Stimulated activated CD4-positive, alpha-beta T cell treated with anti-CD3 and anti-CD28 coated beads, Interleukin-4, amount 100 ng/mL, for 1 hour (primary cell): ENCODE measurements at regions not wholly inside any gene's neighbourhood (a gene's known extent, or its start where the extent isn't known, plus 50 kb on each side); places are given as distances from the start of the nearest gene placed in this dataset.
"Not testable (repeated sequence)": the region's sequence is repeated elsewhere in the genome, so short reads cannot be mapped to it uniquely, and the experiment has no call there.

Experiments
- DNase-seq: peaks from one replicate; pipeline ENCODE4 v3.0.0-alpha.2; 2020

GRCh38 chr14:104306450-104307040 lies 168.2 kb downstream of the KIF26A start:
- DNase-seq, result no peak

DNA sequence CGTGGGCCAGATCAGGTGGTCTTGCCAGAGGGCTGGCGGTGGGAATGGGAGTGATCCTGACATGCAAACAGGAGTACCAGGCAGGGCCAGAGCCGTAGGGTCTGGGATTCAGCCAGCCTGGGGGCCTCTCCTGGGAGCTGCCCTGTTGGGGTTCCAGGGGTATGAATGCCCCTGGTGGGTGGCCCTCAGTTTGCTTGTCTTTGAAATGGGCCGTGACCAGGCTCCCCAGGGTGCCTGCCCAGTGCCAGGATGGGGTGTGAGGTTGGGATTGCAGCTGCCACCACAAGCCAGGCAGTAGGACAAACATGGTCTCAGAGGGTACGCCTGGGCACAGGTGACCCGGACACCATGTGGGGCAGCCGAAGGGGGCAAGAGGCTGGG lies 168.8 kb downstream of the KIF26A start:
- DNase-seq, result no peak

GRCh38 chr14:104307627-104308401 lies 169.4 kb downstream of the KIF26A start:
- no peak for DNase-seq

DNA sequence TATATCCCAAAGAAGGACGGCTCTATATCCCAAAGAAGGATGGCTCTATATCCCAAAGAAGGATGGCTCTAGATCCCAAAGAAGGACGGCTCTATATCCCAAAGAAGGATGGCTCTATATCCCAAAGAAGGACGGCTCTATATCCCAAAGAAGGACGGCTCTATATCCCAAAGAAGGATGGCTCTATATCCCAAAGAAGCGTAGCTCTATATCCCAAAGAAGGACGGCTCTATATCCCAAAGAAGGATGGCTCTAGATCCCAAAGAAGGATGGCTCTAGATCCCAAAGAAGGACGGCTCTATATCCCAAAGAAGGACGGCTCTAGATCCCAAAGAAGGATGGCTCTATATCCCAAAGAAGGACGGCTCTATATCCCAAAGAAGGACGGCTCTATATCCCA lies 170.1 kb downstream of the KIF26A start:
- not testable (repeated sequence) for DNase-seq

DNA sequence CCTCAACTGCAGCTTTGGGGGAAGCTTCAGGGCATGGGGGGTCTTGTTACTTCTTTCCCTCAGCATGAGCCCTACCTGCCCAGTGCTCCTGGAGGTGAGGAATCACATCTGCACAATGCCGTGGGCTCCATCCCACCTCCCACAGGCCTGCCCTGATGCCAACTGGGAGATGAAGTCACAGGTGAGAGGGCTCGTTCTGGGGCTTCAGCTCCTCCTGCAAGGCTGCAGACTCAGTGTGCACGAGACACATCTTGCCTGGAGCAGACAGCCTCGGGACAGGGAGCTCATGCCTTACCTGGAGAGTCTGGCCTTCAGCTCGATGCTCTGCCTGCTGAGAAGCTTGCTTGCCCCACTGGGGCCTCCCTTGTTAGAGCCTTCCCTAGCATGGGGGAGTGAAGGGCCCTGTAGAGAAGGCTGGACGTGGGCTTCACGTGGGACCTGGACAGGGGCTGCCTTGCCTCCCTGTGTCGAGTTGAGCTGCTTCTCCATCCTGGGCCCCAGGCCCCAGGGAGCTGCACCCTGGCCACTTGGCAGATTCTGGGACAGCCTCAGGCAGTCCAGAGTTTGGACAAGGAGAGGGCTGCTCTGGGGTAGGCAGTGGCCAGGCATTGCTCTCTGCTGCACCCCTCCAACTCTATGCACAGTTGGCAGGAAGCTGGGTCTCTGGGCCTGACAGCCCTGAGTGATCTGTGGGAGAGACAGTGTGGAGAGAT lies 171.4 kb downstream of the KIF26A start:
- no peak for DNase-seq

DNA sequence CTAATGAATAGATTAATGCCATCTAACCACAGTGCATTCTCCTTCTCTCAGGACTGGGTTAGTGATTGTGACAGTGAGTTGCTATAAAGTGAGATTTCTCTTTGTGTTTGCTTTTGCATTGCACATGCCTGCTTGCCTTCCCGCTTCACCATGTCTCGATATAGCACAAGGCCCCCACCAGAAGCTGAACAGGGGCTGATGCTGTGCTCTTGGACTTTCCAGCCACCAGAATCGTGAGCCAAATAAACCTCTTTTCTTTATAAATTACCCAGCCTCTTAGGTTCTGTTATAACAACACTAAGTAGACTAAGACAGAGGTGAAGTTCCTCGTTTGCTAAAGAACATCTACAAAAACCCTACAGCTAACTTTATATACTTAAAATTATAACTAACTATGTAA lies 173.0 kb downstream of the KIF26A start:
- DNase-seq, result no peak

DNA sequence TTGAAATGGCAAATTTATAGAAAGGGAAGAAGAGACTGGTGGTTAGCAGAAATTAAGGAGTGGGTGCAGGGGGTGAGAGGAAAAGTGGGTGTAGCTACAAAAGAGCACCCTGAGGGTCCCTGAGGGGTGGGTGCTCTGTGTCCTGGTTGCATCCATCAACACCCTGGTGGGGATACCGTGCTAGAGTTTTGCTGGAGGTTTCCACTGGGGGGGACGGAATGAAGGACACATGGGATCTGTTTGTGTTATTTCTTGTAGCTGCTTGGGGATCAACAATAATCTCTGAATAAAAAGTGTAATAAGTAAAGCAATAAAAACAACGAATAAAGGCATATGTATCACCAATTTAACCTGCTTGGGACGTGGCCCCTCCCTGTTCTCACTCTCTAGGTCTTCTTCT lies 175.3 kb downstream of the KIF26A start:
- no peak for DNase-seq

GRCh38 chr14:104314251-104314941 lies 176.0 kb downstream of the KIF26A start:
- no peak for DNase-seq

DNA sequence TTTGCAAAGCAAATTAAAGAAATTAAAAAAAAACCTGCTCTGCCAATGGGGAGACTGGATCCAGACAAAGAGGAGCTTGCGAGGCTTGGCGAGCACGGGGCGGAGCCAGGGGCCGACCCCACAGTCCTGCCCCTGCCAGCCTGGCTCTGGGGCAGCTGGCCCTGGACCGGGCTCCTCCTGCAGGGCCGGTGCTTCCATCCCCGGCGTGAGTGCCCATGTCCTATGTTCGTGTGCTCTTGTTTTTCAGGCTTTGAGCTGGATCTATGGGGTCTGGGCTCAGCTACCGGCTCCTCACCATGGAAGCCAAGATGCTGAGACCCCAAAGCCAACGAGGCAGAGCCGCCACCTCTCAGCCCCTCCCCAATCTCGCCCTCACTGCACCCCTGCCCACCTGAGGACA lies 176.8 kb downstream of the KIF26A start:
- DNase-seq, result no peak

DNA sequence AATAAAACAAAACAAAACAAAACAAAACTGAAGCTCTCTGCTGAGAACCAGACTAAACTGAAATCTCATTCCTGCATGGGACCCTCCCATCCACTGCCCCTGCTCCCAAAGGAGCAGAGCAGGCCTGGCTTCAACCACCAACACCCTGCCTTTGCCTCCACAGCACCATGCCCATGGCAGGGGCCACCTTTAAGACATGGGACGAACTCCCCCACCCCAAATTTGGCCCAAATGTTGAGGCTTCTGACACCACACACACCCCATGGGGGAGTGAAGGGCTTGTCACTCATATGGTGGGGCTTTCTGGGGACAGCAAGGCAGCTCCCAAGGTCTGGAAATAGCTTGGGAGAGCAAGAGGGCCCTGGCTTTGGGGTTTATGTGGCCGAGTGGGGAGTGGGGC lies 177.2 kb downstream of the KIF26A start:
- DNase-seq, result no peak

DNA sequence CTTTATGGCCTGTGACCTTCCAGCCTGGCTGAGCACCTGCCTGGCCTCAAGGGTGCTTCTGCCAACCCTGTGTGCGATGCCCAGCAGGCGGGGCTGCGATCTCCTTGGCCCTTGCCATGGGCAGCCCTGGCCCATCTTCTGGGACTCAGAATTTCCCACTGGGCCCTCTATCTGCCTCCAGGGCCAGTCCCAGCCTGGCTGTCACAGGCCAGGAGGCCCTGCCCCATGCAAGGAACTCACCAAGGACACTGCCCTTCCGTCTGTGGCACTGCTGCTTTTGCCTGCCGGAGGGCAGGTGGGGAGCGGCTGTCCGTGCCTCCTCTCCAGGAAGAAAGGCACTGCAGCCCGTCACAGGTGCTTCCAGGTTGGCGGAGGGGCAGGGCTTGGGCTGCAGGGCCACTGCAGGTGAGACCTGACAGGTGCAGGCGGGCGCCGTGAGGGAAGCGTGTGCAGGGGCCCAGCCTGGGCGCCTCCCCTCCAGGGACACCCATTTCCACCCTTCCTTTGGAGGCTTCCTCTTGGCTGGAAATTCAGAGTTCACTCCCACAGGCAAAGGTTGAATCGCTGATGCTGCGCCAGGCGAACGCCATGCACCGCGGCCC lies 177.8 kb downstream of the KIF26A start:
- DNase-seq, result no peak

DNA sequence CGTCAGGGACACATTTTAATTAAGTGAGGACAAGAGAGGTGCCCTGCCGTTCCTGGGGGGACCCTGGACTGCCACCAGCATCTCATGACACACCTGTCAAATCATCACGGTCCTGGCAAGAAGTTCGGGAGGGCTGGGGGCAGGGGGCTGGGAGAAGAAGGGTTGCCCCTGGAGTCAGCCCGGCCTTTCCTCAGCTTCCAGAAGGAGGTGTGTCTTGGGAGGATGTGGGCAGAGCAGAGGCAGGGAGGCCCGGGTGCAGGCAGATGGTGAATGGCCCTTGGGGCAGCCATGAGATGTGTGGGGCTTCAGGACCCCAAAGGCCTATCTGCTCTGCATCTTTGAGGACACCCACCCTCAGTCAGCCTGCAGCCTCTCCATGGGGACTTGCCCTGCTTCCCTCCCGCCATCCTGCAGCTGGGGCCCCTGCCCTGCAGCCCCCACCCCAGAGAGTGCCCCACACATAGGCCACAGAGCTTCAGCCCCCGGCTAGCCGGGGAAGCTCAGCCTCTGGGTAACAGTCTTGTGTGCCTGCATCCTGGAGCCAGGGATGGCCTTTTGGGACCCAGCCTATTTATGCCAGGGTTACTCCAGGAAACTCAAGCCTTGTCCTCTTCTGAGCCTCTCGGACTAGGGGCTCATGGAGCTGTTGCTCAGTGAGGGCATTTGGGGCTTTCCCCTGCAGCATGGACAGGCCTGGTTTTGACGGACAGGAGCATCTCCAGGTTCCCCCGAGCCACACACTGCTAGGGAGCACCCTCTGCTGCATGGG lies 178.5 kb downstream of the KIF26A start:
- no peak for DNase-seq

GRCh38 chr14:104317492-104317805 lies 179.1 kb downstream of the KIF26A start:
- no peak for DNase-seq

DNA sequence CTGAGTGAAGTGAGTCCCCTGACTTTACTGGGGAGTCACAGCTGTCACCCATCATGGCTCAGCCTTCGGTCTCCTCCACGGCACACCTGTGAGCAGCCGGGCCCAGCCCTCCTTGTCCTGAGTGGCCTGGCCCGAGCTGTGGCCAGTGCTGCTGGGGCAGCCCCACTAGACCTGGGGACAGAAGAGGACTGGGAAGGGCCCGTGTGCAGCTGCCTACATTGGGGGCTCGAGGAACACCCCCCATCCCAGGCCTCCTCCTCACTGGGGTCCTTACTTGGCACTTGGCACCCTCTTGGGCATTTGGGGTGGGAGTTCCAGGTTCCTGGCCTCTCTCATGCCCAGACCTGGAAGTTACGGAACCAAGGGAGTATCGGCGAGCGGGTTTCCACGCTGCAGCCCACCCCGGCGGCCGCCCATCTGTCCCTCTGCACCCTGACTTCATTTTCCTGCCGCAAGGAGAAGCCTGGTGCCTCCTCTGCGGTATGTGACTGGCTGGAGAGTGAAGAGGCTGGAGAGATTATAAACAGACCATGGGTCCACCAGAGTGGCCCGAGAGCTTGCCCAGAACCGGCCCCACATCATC lies 179.7 kb downstream of the KIF26A start:
- DNase-seq, result no peak

DNA sequence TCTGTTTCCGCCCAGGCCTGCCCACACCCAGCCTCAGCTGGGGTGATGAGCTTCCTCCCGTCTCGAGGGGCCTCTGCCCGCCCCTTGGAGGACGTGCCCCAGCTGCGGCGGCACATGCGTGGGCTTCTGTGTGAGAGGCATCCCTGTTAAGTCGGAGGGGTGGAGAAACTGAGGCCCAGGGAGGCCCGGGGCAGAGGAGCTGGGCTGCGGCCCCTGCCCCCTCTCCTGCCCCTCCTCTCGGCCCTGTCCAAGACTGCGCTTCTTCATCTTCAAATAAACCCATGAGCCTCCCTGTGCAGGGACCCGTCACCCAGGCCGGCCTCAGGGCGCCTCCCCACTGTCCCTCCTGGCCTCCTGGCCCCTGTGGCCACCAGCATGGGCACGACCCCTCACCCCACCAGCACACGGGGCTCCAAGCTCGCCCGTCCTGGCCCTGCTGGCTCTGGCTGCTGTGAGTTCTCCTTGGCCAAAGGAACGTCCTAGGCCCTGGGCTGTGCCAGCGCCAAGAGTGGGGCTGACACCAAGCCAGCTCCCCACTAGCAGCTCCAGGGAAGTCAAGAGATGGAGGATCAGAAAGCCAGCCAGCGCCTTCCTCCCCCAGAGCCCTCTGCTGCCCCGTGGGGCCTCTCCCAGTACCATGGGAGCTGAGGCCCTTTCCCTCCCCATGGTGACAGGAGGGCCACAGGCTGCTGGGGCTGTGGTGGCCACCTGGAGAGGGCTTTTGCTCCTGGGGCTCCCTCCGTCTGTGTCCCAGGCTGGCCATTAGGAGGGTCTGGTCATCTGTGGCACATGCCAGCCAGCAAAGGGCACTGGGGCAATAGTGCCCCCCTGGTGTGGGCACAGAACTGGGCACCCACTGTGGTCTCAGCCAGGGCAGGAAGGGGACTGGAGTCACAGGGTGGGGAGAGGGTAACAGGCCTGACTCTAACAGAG lies 180.4 kb downstream of the KIF26A start:
- no peak for DNase-seq

DNA sequence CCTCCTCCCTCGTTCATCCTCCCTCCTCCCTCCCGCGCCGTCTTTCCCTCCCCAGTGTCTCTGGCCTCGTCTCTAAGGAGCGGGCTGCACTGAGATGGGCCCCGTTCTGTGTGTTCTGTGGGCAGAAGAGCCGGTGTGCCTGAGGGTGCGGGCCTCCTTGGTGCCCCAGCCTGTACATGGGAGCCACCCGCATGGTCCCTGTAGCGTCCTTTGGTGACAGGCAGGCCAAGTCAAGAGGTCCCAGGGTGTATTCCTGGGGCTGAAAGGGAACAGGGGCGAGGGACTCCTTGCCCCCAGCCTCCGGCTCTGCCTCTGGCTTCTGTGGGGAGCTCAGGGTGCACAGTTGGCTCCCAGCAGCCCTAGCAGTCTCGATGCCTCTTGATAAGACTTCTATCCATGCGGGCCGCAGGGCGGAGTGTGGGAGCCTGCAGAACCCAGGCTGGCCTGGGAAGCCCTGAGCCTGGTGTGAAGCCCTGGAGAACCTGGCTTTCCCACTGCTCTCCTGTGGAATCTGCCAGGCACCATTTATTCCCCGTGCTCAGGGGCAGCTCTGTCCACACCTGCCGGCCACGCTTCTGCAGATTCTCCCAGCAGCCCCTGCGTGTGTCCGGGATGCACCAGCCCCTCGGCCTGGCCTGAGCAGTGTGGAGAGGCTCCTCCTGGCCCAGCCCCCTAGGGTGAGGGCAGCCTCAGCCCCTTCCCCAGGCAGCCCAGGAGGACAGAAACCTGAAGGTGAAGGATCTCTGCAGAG lies 181.3 kb downstream of the KIF26A start:
- no peak for DNase-seq

DNA sequence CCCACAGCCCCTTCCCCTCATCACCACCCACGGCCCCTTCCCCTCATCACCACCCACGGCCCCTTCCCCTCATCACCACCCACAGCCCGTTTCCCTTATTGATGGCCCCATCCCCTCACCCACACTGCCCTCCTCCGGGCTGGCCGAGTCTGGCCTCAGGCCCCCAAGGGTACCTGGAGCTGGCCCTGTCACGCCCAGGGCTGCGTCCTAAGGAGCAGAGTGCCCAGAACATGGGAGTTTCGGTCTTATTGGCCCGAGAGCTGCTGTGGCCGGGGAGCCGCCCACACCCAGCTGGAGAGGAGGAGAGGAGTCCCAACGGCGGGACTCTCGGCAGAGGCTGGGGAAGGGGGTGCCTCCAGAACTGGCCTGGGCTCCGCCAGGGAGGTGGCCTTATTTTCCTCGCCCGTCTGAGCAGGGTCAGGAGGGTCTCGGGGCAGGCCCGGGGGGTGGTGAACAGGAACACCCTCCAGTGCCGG lies 182.3 kb downstream of the KIF26A start:
- DNase-seq, result no peak

DNA sequence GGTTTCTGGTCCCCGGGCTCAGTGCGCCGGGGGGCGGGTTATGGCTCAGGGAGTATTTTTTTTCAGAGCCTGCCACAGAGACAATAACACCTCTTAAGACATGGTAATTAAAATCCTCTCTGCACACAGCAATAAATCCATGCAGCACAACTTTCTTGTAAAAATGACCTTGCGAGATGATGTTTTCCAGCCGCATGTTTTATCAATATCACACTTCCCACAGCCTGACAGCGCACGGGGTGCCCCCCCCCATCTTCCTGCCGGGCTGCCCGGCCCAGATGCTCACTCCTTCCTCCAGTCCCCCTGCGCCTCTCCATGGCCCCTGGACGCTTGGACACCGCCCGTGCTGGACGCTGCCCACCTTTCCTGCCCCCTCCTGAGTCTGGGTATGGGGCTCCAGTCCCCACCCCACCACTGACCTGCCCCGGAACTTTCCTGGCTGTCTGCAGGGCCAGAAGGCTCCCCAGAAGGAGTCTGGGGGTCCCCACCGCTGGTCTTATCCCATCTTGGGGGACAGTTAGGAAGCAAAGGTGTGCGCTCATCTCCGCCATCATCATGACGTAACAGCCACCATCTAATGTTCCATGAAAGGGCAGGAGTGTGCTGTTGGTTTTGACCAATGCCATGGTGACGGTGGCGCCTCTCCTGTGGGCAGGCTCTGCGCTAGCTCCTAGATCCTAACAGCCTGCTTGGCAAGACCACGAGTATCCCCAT lies 182.9 kb downstream of the KIF26A start:
- no peak for DNase-seq

- no peak for DNase-seq
Measured at GRCh38 chr14:104321802-104322130, 183.4 kb downstream of the KIF26A start.
